HepG2 (cell line): ENCODE measurements at regions not wholly inside any gene's neighbourhood (a gene's known extent, or its start where the extent isn't known, plus 50 kb on each side); places are given as distances from the start of the nearest gene placed in this dataset.

Source experiments
- ATAC-seq: fragments of 200-7000 bp; cut with Tn5 transposase; 3 replicates; pipeline ENCODE4 v1.9.1; 2020; ENCODE audit warnings: mild to moderate bottlenecking, moderate library complexity
- BruUV-seq: library from RNA; stranded (reverse); fragments of 400-500 nt; replicated peaks from 2 replicates; lab custom pipeline; 2021; lab: Mats Ljungman, UMichigan
- CTCF ChIA-PET: fragments of 300-600 bp; formaldehyde crosslinking; extraction: SDS; loops from one replicate; lab custom pipeline; 2021; ENCODE audit warnings: low total read pairs, inconsistent platforms, low intra/inter-chr PET ratio; lab: Yijun Ruan, JAX
- POLR2A ChIA-PET: fragments of 350-600 bp; sonication (Branson Sonifier 250); formaldehyde crosslinking; loops from one replicate; lab custom pipeline; 2020; ENCODE audit warnings: antibody characterized with exemption, inconsistent platforms; lab: Yijun Ruan, JAX
- DNase-seq: peaks from one replicate; pipeline ENCODE4 v3.0.0-alpha.2; 2015; ENCODE audit warnings: low spot score
- FAIRE-seq: peaks from 3 replicates; lab custom pipeline; 2011; peaks lifted over from hg19 to GRCh38; lab: Jason Lieb, UNC
- H2AFZ ChIP-seq: one replicate; pipeline ENCODE4 v1.6.1; 2011; ENCODE audit warnings: low read length, inconsistent platforms
- H3K27ac ChIP-seq: fragments of 300-600 bp; 3 replicates; pipeline ENCODE4 v1.8.0; 2011; ENCODE audit warnings: mixed run types, mild to moderate bottlenecking, mixed read lengths, low read length, inconsistent platforms; ENCODE audit not compliant: insufficient read depth; ENCODE audit errors: extremely low read length
- H3K27me3 ChIP-seq, 2 experiments: fragments of 200-600 bp in 1 of 2; 2 replicates in 1 of 2; 3 replicates in 1 of 2; pipeline versions ENCODE4 v1.6.0 to v1.8.0; 2011; ENCODE audit warnings: low read length in 2 of 2, mild to moderate bottlenecking in 2 of 2, moderate library complexity in 2 of 2, inconsistent platforms in 1 of 2; ENCODE audit not compliant: insufficient read depth in 2 of 2, control insufficient read depth in 1 of 2
- H3K36me3 ChIP-seq, 2 experiments: fragments of 200-600 bp in 1 of 2; replicated peaks in 1 of 2; 2 replicates in 1 of 2; 3 replicates in 1 of 2; pipeline versions ENCODE4 v1.5.1 to v1.8.0; 2011; ENCODE audit warnings: low read length in 2 of 2, inconsistent platforms in 1 of 2; ENCODE audit not compliant: insufficient read depth in 2 of 2, control insufficient read depth in 1 of 2
- H3K4me1 ChIP-seq: 2 replicates; pipeline ENCODE4 v1.5.1; 2012; ENCODE audit warnings: low read length, inconsistent platforms; ENCODE audit not compliant: insufficient read depth
- H3K4me2 ChIP-seq: 2 replicates; pipeline ENCODE4 v1.6.0; 2011; ENCODE audit warnings: low read depth, low read length, inconsistent platforms
- H3K4me3 ChIP-seq, 3 experiments: fragments of 200-600 bp in 1 of 3; sonication (generic), shearing (Covaris generic) in 1 of 3; replicated peaks in 1 of 3; 2 replicates each; pipeline ENCODE4 v1.5.1; 2011 to 2016; ENCODE audit warnings: low read length in 3 of 3, inconsistent platforms in 2 of 3, low read depth in 2 of 3, mild to moderate bottlenecking in 2 of 3, control low read depth in 1 of 3, mixed read lengths in 1 of 3; ENCODE audit not compliant: insufficient read depth in 1 of 3
- H3K79me2 ChIP-seq: one replicate; pipeline ENCODE4 v1.6.1; 2011; ENCODE audit warnings: low read length, inconsistent platforms; ENCODE audit not compliant: insufficient read depth
- H3K9ac ChIP-seq: 2 replicates; pipeline ENCODE4 v1.6.0; 2011; ENCODE audit warnings: mild to moderate bottlenecking, low read depth, low read length, inconsistent platforms; ENCODE audit not compliant: insufficient read depth
- H3K9me3 ChIP-seq: 2 replicates; pipeline ENCODE4 v1.5.1; 2012; ENCODE audit warnings: mild to moderate bottlenecking, low read length
- H4K20me1 ChIP-seq: 2 replicates; pipeline ENCODE4 v1.6.0; 2011; ENCODE audit warnings: inconsistent platforms, mild to moderate bottlenecking, low read length, moderate library complexity; ENCODE audit not compliant: insufficient read depth
- ATF6 ChIP-seq: sonication (generic); formaldehyde crosslinking; conservative IDR thresholded peaks from 2 replicates; pipeline ENCODE4 v1.4.0; 2020; ENCODE audit warnings: missing genetic modification reagents
- DNMT3B ChIP-seq: conservative IDR thresholded peaks from 2 replicates; pipeline ENCODE4 v1.6.1; 2016; ENCODE audit warnings: missing biosample characterization, control low read depth
- HHEX ChIP-seq: IDR thresholded peaks from 2 replicates; pipeline ENCODE4 v1.6.1; 2016; ENCODE audit warnings: control low read depth
- REL ChIP-seq: sonication (generic); formaldehyde crosslinking; conservative IDR thresholded peaks from 2 replicates; pipeline ENCODE4 v1.8.0; 2022; ENCODE audit warnings: mild to moderate bottlenecking, missing genetic modification reagents, moderate library complexity
- SOX5 ChIP-seq: IDR thresholded peaks from 2 replicates; pipeline ENCODE4 v1.6.1; 2016; ENCODE audit warnings: borderline replicate concordance
- SRF ChIP-seq: IDR thresholded peaks from 2 replicates; pipeline ENCODE4 v1.6.1; 2011; ENCODE audit warnings: mild to moderate bottlenecking, low read depth, low read length, moderate library complexity
- ZBTB33 ChIP-seq: sonication (generic); formaldehyde crosslinking; IDR thresholded peaks from 2 replicates; pipeline ENCODE4 v1.4.0; 2020; ENCODE audit warnings: missing genetic modification reagents
- ZNF207 ChIP-seq: fragments of 450-650 bp; IDR thresholded peaks from 2 replicates; pipeline ENCODE4 v1.6.1; 2016; ENCODE audit warnings: antibody characterized with exemption, borderline replicate concordance
- WGBS: methylation state at CpG from one replicate; pipeline ENCODE4 v1.1.6; 2017; ENCODE audit warnings: low lambda C conversion rate; 5-methylcytosine and 5-hydroxymethylcytosine counted together
- in situ Hi-C: cut with HindIII; loops from 2 replicates; pipeline ENCODE4 v1.10.0; 2017; ENCODE audit warnings: low pct_unique_long_range_greater_than_20kb; ENCODE audit not compliant: extremely low pct_ligation_motif_present
- intact Hi-C: fragments of 100-400 bp; cut with micrococcal nuclease; formaldehyde crosslinking; loops from one replicate; pipeline ENCODE4 v1.10.0; 2022; ENCODE audit not compliant: unreplicated experiment
- TF ChIP-seq, protein P1 (sequence below), 2 experiments: fragments of 450-650 bp in 1 of 2; sonication (generic) in 1 of 2; formaldehyde crosslinking in 1 of 2; IDR thresholded peaks; 2 replicates each; pipeline versions ENCODE4 v1.6.1 to v1.8.0; 2016 to 2022; ENCODE audit warnings: antibody characterized with exemption in 1 of 2, mild to moderate bottlenecking in 1 of 2, missing genetic modification reagents in 1 of 2

- TF ChIP-seq ATF6 (CRISPR knock-in tag) = no peak
Measured at GRCh38 chr17:13442361-13442760, 159.4 kb downstream of the HS3ST3A1 start (continued).

GRCh38 chr17:13441873-13442272 is 159.9 kb downstream of the HS3ST3A1 start:
- DNase-seq = no peak
- H4K20me1 ChIP-seq = no peaks in the 10 kb centered on the region
- in situ Hi-C loops (no loop called here), intact Hi-C loops (no loop called here)
- no peaks in the 10 kb centered on the region for H3K9me3 ChIP-seq
- no peak overlapping the region for H2AFZ ChIP-seq
- no peak for ATAC-seq
- H3K9ac ChIP-seq = no peak overlapping the region
- no peak overlapping the region for H3K27ac ChIP-seq
- ChIA-PET CTCF (no interaction called here), POLR2A (interaction anchor here (0.7 kb wide), 1 partner anchor 524 kb away, joined by 3 read pairs; no protein-coding TSS in a partner anchor)
- BruUV-seq = no TSS peak
- WGBS = 81% methylated on average over 1 of the region's 1 CpG
- FAIRE-seq = no peak
- no peaks in the 10 kb centered on the region; a peak in 1 of 5 replicates for H3K27me3 ChIP-seq
- peaks cover 40% of the 10 kb centered on the region for H3K4me1 ChIP-seq
- no peaks in the 10 kb centered on the region for H3K79me2 ChIP-seq
- H3K4me2 ChIP-seq = no peak overlapping the region
- H3K36me3 ChIP-seq = no peaks in the 10 kb centered on the region
- no peak overlapping the region for H3K4me3 ChIP-seq
- TF ChIP-seq ZBTB33 (CRISPR knock-in tag) (no peak), SOX5 (CRISPR knock-in tag) (no peak), REL (no peak), SRF (no peak), DNMT3B (no peak), ZNF207 (no peak), HHEX (CRISPR knock-in tag) (no peak)
- TF ChIP-seq, protein P1, sequence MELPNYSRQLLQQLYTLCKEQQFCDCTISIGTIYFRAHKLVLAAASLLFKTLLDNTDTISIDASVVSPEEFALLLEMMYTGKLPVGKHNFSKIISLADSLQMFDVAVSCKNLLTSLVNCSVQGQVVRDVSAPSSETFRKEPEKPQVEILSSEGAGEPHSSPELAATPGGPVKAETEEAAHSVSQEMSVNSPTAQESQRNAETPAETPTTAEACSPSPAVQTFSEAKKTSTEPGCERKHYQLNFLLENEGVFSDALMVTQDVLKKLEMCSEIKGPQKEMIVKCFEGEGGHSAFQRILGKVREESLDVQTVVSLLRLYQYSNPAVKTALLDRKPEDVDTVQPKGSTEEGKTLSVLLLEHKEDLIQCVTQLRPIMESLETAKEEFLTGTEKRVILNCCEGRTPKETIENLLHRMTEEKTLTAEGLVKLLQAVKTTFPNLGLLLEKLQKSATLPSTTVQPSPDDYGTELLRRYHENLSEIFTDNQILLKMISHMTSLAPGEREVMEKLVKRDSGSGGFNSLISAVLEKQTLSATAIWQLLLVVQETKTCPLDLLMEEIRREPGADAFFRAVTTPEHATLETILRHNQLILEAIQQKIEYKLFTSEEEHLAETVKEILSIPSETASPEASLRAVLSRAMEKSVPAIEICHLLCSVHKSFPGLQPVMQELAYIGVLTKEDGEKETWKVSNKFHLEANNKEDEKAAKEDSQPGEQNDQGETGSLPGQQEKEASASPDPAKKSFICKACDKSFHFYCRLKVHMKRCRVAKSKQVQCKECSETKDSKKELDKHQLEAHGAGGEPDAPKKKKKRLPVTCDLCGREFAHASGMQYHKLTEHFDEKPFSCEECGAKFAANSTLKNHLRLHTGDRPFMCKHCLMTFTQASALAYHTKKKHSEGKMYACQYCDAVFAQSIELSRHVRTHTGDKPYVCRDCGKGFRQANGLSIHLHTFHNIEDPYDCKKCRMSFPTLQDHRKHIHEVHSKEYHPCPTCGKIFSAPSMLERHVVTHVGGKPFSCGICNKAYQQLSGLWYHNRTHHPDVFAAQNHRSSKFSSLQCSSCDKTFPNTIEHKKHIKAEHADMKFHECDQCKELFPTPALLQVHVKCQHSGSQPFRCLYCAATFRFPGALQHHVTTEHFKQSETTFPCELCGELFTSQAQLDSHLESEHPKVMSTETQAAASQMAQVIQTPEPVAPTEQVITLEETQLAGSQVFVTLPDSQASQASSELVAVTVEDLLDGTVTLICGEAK (IDR thresholded peaks at IDR 0.05) = no peak
- TF ChIP-seq, protein P1 (CRISPR knock-in tag; IDR thresholded peaks at IDR 0.05) = no peak
